ENCODE measurements at regions not wholly inside any gene's neighbourhood (a gene's known extent, or its start where the extent isn't known, plus 50 kb on each side); places are given as distances from the start of the nearest gene placed in this dataset.
A peak's percentile ranks its signal among the peaks of the same experiment; 100 is the strongest.

GRCh38 chr14:98692832-98693231 is 579.2 kb downstream of the BCL11B start:
- no peak for DNase-seq

GRCh38 chr14:98694541-98694940 is 577.5 kb downstream of the BCL11B start:
- DNase-seq: no peak

- no peak for DNase-seq
These were observed 576.2 kb downstream of the BCL11B start for GRCh38 chr14:98695809-98696208.

- DNase-seq: no peak
These were observed 573.7 kb downstream of the BCL11B start for GRCh38 chr14:98698341-98698740.

- DNase-seq: no peak
These were observed 571.2 kb downstream of the BCL11B start for GRCh38 chr14:98700748-98701147.

- DNase-seq: no peak
These were observed 570.6 kb downstream of the BCL11B start for GRCh38 chr14:98701377-98701776.

GRCh38 chr14:98704441-98704840 is 567.6 kb downstream of the BCL11B start:
- no peak for DNase-seq

- no peak for DNase-seq
These were observed 566.1 kb downstream of the BCL11B start for GRCh38 chr14:98705871-98706300.

GRCh38 chr14:98707522-98707921 is 564.5 kb downstream of the BCL11B start:
- no peak for DNase-seq

- no peak for DNase-seq
These were observed 563.4 kb downstream of the BCL11B start for GRCh38 chr14:98708555-98708954.

GRCh38 chr14:98711453-98711852 is 560.5 kb downstream of the BCL11B start:
- DNase-seq: peak in 2 of 4 experiments; percentile 1 to 10

- no peak for DNase-seq
These were observed 557.2 kb downstream of the BCL11B start for GRCh38 chr14:98714626-98715425.

GRCh38 chr14:98716133-98716532 is 555.9 kb downstream of the BCL11B start:
- DNase-seq: no peak

GRCh38 chr14:98721061-98721460 is 550.9 kb downstream of the BCL11B start:
- DNase-seq: no peak

GRCh38 chr14:98724734-98725133 is 547.3 kb downstream of the BCL11B start:
- no peak for DNase-seq

- DNase-seq: no peak
These were observed 546.8 kb downstream of the BCL11B start for GRCh38 chr14:98725191-98725590.

GRCh38 chr14:98725676-98726075 is 546.3 kb downstream of the BCL11B start:
- no peak for DNase-seq

GRCh38 chr14:98726585-98727405 is 545.2 kb downstream of the BCL11B start:
- no peak for DNase-seq

GRCh38 chr14:98728024-98728423 is 544.0 kb downstream of the BCL11B start:
- no peak for DNase-seq

GRCh38 chr14:98728836-98729235 is 543.2 kb downstream of the BCL11B start:
- no peak for DNase-seq

- DNase-seq: no peak
These were observed 540.7 kb downstream of the BCL11B start for GRCh38 chr14:98731286-98731685.

GRCh38 chr14:98731701-98732100 is 540.3 kb downstream of the BCL11B start:
- DNase-seq: no peak

- DNase-seq: no peak
These were observed 538.5 kb downstream of the BCL11B start for GRCh38 chr14:98733536-98733935.
